Neural cell (in vitro differentiated cells): ENCODE measurements at regions not wholly inside any gene's neighbourhood (a gene's known extent, or its start where the extent isn't known, plus 50 kb on each side); places are given as distances from the start of the nearest gene placed in this dataset.

ENCODE experiments used
- H2AFZ ChIP-seq: fragments of 200-600, 300-800 bp; sonication (generic), shearing (Covaris generic); 2 replicates; pipeline ENCODE4 v1.6.0; 2014; ENCODE audit warnings: low read depth, mild to moderate bottlenecking, antibody characterized with exemption, low read length, moderate library complexity
- H3F3A ChIP-seq: fragments of 200-600 bp; shearing (Covaris generic); 2 replicates; pipeline ENCODE4 v1.6.1; 2016; ENCODE audit warnings: mild to moderate bottlenecking, moderate library complexity, mixed read lengths, antibody characterized with exemption, low read length; ENCODE audit not compliant: insufficient read depth, poor library complexity, severe bottlenecking
- H3K27ac ChIP-seq: fragments of 200-600, 300-800 bp; sonication (generic), shearing (Covaris generic); 2 replicates; pipeline ENCODE4 v1.5.1; 2014; ENCODE audit warnings: mild to moderate bottlenecking, low read length, moderate library complexity
- H3K27me3 ChIP-seq: fragments of 300-800, 200-600 bp; sonication (generic), shearing (Covaris generic); 2 replicates; pipeline ENCODE4 v1.6.0; 2014; ENCODE audit warnings: mild to moderate bottlenecking, low read depth, low read length, moderate library complexity; ENCODE audit not compliant: insufficient read depth
- H3K36me3 ChIP-seq: fragments of 300-800, 200-600 bp; sonication (generic), shearing (Covaris generic); 2 replicates; pipeline ENCODE4 v1.5.1; 2014; ENCODE audit warnings: mild to moderate bottlenecking, antibody characterized with exemption, low read length, moderate library complexity; ENCODE audit not compliant: insufficient read depth
- H3K4me2 ChIP-seq: fragments of 300-800, 200-600 bp; sonication (generic), shearing (Covaris generic); 2 replicates; pipeline ENCODE4 v1.6.0; 2014; ENCODE audit warnings: mild to moderate bottlenecking, low read length
- H3K4me3 ChIP-seq: fragments of 300-800, 200-600 bp; sonication (generic), shearing (Covaris generic); 2 replicates; pipeline ENCODE4 v1.5.1; 2014; ENCODE audit warnings: mild to moderate bottlenecking, low read length, moderate library complexity
- H3K79me2 ChIP-seq: fragments of 200-600 bp; shearing (Covaris generic); replicated peaks from 2 replicates; pipeline ENCODE4 v1.6.0; 2014; ENCODE audit warnings: mild to moderate bottlenecking, low read length, moderate library complexity; ENCODE audit not compliant: insufficient read depth
- H3K9ac ChIP-seq: fragments of 300-800, 200-600 bp; sonication (generic), shearing (Covaris generic); 2 replicates; pipeline ENCODE4 v1.6.1; 2016; ENCODE audit warnings: mild to moderate bottlenecking, low read length, mixed read lengths
- H3K9me2 ChIP-seq: fragments of 200-600 bp; shearing (Covaris generic); 2 replicates; pipeline ENCODE4 v1.6.1; 2016; ENCODE audit warnings: mild to moderate bottlenecking, low read length, mixed read lengths; ENCODE audit not compliant: insufficient read depth
- H3K9me3 ChIP-seq: fragments of 200-600, 300-800 bp; sonication (generic), shearing (Covaris generic); 2 replicates; pipeline ENCODE4 v1.6.1; 2016; ENCODE audit warnings: mild to moderate bottlenecking, mixed run types, low read length, moderate library complexity, mixed read lengths
- H4K20me1 ChIP-seq: fragments of 200-600 bp; shearing (Covaris generic); 2 replicates; pipeline ENCODE4 v1.6.1; 2016; ENCODE audit warnings: mild to moderate bottlenecking, mixed run types; ENCODE audit not compliant: insufficient read depth
- EP300 ChIP-seq: fragments of 450-650 bp; conservative IDR thresholded peaks from 2 replicates; pipeline ENCODE4 v1.6.1; 2014; ENCODE audit warnings: antibody characterized with exemption, mild to moderate bottlenecking, moderate library complexity; ENCODE audit not compliant: poor library complexity, severe bottlenecking
- EZH2 ChIP-seq: fragments of 200-600, 300-800 bp; shearing (Covaris generic), sonication (generic); IDR thresholded peaks from 2 replicates; pipeline ENCODE4 v1.6.1; 2014; ENCODE audit warnings: antibody characterized with exemption, low read length, borderline replicate concordance, mild to moderate bottlenecking; ENCODE audit not compliant: insufficient read depth, poor library complexity, severe bottlenecking
- MXI1 ChIP-seq: fragments of 450-650 bp; conservative IDR thresholded peaks from 2 replicates; pipeline ENCODE4 v1.6.1; 2014; ENCODE audit warnings: antibody characterized with exemption, mild to moderate bottlenecking; ENCODE audit not compliant: poor library complexity, severe bottlenecking
- POLR2AphosphoS5 ChIP-seq: IDR thresholded peaks from 2 replicates; pipeline ENCODE4 v1.6.1; 2012
- SMC3 ChIP-seq: fragments of 450-650 bp; conservative IDR thresholded peaks from 2 replicates; pipeline ENCODE4 v1.6.1; 2014; ENCODE audit warnings: antibody characterized with exemption, mild to moderate bottlenecking, moderate library complexity; ENCODE audit not compliant: poor library complexity
- TAF1 ChIP-seq: IDR thresholded peaks from 2 replicates; pipeline ENCODE4 v1.6.1; 2012; ENCODE audit warnings: low read depth
- TF ChIP-seq, protein P1 (sequence below): fragments of 450-650 bp; IDR thresholded peaks from 2 replicates; pipeline ENCODE4 v1.5.1; 2014; ENCODE audit warnings: antibody characterized with exemption, mild to moderate bottlenecking, moderate library complexity; ENCODE audit not compliant: poor library complexity, severe bottlenecking
- TF ChIP-seq, protein P2 (sequence below): IDR thresholded peaks from 2 replicates; pipeline ENCODE4 v1.6.1; 2012; ENCODE audit warnings: borderline replicate concordance

GRCh38 chr7:136685501-136686173, 182.8 kb upstream of the CHRM2 start:
- H3K9ac ChIP-seq: no peak overlapping the region
- H3K4me2 ChIP-seq: no peak overlapping the region
- no peaks in the 10 kb centered on the region for H3K36me3 ChIP-seq
- no peaks in the 10 kb centered on the region for H3K9me3 ChIP-seq
- TF ChIP-seq EP300 (peak; percentile 18), EZH2 (no peak)
- TF ChIP-seq, protein P1, sequence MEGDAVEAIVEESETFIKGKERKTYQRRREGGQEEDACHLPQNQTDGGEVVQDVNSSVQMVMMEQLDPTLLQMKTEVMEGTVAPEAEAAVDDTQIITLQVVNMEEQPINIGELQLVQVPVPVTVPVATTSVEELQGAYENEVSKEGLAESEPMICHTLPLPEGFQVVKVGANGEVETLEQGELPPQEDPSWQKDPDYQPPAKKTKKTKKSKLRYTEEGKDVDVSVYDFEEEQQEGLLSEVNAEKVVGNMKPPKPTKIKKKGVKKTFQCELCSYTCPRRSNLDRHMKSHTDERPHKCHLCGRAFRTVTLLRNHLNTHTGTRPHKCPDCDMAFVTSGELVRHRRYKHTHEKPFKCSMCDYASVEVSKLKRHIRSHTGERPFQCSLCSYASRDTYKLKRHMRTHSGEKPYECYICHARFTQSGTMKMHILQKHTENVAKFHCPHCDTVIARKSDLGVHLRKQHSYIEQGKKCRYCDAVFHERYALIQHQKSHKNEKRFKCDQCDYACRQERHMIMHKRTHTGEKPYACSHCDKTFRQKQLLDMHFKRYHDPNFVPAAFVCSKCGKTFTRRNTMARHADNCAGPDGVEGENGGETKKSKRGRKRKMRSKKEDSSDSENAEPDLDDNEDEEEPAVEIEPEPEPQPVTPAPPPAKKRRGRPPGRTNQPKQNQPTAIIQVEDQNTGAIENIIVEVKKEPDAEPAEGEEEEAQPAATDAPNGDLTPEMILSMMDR: no peak
- H3K27me3 ChIP-seq: no peaks in the 10 kb centered on the region
- H4K20me1 ChIP-seq: no peaks in the 10 kb centered on the region
- H2AFZ ChIP-seq: no peak overlapping the region
- no peaks in the 10 kb centered on the region for H3K9me2 ChIP-seq
- H3K4me3 ChIP-seq: no peak overlapping the region
- no peak overlapping the region for H3K27ac ChIP-seq
- no peaks in the 10 kb centered on the region for H3F3A ChIP-seq
- H3K79me2 ChIP-seq: no peaks in the 10 kb centered on the region

- H3F3A ChIP-seq: no peaks in the 10 kb centered on the region
- H4K20me1 ChIP-seq: no peaks in the 10 kb centered on the region
- no peaks in the 10 kb centered on the region for H3K9me3 ChIP-seq
- H2AFZ ChIP-seq: no peak overlapping the region
- H3K4me2 ChIP-seq: no peak overlapping the region
- no peaks in the 10 kb centered on the region for H3K9me2 ChIP-seq
- no peak overlapping the region for H3K27ac ChIP-seq
- H3K4me3 ChIP-seq: no peak overlapping the region
- TF ChIP-seq MXI1 (no peak), EP300 (no peak), TAF1 (no peak), POLR2AphosphoS5 (no peak)
- no peaks in the 10 kb centered on the region for H3K27me3 ChIP-seq
- H3K79me2 ChIP-seq: no peaks in the 10 kb centered on the region
- H3K9ac ChIP-seq: no peak overlapping the region
- no peaks in the 10 kb centered on the region for H3K36me3 ChIP-seq
These were observed 190.7 kb upstream of the CHRM2 start for GRCh38 chr7:136677471-136678365.

DNA sequence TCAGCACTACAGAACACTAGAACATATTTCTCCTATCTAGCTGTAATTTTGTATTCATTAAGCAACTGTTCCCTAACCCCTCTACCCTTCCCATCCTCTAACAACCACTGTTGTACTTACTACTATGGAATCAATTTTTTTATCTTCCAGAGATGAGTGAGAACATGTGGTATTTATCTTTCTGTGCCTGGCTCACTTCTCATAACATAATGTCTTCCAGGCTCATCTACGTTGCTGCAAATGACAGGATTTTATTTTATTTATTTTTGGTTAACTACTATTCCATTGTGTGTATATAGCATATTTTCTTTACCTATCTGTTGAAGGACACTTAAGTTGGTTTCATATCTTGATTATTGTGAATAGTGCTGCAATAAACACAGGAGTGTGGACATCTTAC, 200.9 kb upstream of the CHRM2 start:
- Histone ChIP-seq H3K27me3 (no peaks in the 10 kb centered on the region), H4K20me1 (no peaks in the 10 kb centered on the region)

More for the DNA sequence above, 200.9 kb upstream of the CHRM2 start:
- no peaks in the 10 kb centered on the region for H3K79me2 ChIP-seq
- no peak overlapping the region for H2AFZ ChIP-seq
- TF ChIP-seq SMC3 (no peak), EZH2 (no peak), EP300 (no peak), MXI1 (no peak)
- TF ChIP-seq, protein P1: no peak
- TF ChIP-seq, protein P2, sequence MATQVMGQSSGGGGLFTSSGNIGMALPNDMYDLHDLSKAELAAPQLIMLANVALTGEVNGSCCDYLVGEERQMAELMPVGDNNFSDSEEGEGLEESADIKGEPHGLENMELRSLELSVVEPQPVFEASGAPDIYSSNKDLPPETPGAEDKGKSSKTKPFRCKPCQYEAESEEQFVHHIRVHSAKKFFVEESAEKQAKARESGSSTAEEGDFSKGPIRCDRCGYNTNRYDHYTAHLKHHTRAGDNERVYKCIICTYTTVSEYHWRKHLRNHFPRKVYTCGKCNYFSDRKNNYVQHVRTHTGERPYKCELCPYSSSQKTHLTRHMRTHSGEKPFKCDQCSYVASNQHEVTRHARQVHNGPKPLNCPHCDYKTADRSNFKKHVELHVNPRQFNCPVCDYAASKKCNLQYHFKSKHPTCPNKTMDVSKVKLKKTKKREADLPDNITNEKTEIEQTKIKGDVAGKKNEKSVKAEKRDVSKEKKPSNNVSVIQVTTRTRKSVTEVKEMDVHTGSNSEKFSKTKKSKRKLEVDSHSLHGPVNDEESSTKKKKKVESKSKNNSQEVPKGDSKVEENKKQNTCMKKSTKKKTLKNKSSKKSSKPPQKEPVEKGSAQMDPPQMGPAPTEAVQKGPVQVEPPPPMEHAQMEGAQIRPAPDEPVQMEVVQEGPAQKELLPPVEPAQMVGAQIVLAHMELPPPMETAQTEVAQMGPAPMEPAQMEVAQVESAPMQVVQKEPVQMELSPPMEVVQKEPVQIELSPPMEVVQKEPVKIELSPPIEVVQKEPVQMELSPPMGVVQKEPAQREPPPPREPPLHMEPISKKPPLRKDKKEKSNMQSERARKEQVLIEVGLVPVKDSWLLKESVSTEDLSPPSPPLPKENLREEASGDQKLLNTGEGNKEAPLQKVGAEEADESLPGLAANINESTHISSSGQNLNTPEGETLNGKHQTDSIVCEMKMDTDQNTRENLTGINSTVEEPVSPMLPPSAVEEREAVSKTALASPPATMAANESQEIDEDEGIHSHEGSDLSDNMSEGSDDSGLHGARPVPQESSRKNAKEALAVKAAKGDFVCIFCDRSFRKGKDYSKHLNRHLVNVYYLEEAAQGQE: no peak
- no peaks in the 10 kb centered on the region for H3K36me3 ChIP-seq
- no peak overlapping the region for H3K9ac ChIP-seq
- no peaks in the 10 kb centered on the region for H3K9me2 ChIP-seq
- H3K4me2 ChIP-seq: no peak overlapping the region
- no peak overlapping the region for H3K27ac ChIP-seq
- H3F3A ChIP-seq: no peaks in the 10 kb centered on the region
- no peak overlapping the region for H3K4me3 ChIP-seq
- H3K9me3 ChIP-seq: no peaks in the 10 kb centered on the region
